Right ventricle myocardium inferior (tissue), 1 donor: ENCODE measurements at regions not wholly inside any gene's neighbourhood (a gene's known extent, or its start where the extent isn't known, plus 50 kb on each side); places are given as distances from the start of the nearest gene placed in this dataset.

Experiments used
- ATAC-seq: fragments of 200-7000 bp; cut with Tn5 transposase; one replicate; pipeline ENCODE4 v1.9.1; 2020; ENCODE audit warnings: mild to moderate bottlenecking, moderate library complexity
- DNase-seq: peaks from one replicate; pipeline ENCODE4 v3.0.0; 2021; ENCODE audit errors: missing footprints
- intact Hi-C: fragments of 100-400 bp; cut with DNase I; formaldehyde crosslinking; loops from one replicate; pipeline ENCODE4 v1.11.0; 2022
- donor health status: DM: no; HTN: yes; CAD: no; lungs with severe emphysema.

GRCh38 chr6:44500074-44500473 lies 112.6 kb downstream of the CDC5L start:
- ATAC-seq (no peak), DNase-seq (no peak)

GRCh38 chr6:44503471-44503870 lies 116.0 kb downstream of the CDC5L start:
- no peak for DNase-seq
- intact Hi-C loops = no loop called here
- ATAC-seq = no peak

More at GRCh38 chr6:44500074-44500473, 112.6 kb downstream of the CDC5L start:
- intact Hi-C loops = no loop called here

- intact Hi-C loops = no loop called here
- ATAC-seq = no peak
- DNase-seq = no peak
Measured at GRCh38 chr6:44504301-44504791, 116.8 kb downstream of the CDC5L start.

- ATAC-seq = no peak
- intact Hi-C loops = no loop called here
- no peak for DNase-seq
Measured at GRCh38 chr6:44505751-44506150, 118.2 kb downstream of the CDC5L start.

- DNase-seq (no peak), ATAC-seq (no peak)
- intact Hi-C loops = no loop called here
Measured at GRCh38 chr6:44507014-44507413, 119.5 kb downstream of the CDC5L start.

- intact Hi-C loops = no loop called here
- ATAC-seq (no peak), DNase-seq (no peak)
Measured at GRCh38 chr6:44508646-44509045, 121.1 kb downstream of the CDC5L start.

- ATAC-seq (no peak), DNase-seq (no peak)
- intact Hi-C loops = no loop called here
Measured at GRCh38 chr6:44511126-44511525, 123.6 kb downstream of the CDC5L start.

- ATAC-seq (peak; percentile 72), DNase-seq (no peak)
- intact Hi-C loops = no loop called here
Measured at GRCh38 chr6:44512868-44513741, 125.6 kb downstream of the CDC5L start.

- DNase-seq (no peak), ATAC-seq (no peak)
- intact Hi-C loops = no loop called here
Measured at GRCh38 chr6:44514085-44514484, 126.6 kb downstream of the CDC5L start.

DNA sequence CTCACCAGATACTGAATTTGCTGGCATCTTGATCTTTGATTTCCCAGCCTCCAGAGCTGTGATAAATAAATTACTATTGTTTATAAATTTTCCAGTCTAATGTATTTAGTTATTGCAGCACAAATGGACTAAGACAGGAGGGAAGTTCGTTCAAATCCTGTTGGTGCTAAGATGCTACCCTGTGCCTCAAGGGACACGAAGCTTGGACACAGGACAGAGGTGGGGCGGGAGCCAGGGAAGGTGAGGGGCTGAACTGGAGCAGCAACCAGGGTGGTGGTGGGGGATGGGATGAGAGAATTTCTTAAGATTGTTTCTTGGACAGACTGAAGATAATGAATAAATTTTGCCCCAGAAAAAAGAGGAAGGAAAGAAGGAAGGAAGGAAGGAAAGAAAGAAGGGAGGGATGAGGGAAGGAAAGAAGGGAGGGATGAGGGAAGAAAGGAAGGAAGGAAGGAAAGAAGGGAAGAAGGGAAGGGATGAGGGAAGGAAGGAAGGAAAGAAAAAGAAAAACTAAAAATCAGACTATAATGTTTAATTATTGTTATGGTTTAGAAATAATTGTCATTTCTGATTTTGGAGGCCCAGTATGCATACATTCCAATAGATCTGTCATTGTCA lies 127.2 kb downstream of the CDC5L start:
- intact Hi-C loops = no loop called here
- no peak for DNase-seq
- ATAC-seq = no peak

GRCh38 chr6:44522871-44523270 lies 135.4 kb downstream of the CDC5L start:
- ATAC-seq = no peak
- intact Hi-C loops = no loop called here
- DNase-seq = no peak

- DNase-seq (no peak), ATAC-seq (no peak)
- intact Hi-C loops = no loop called here
Measured at GRCh38 chr6:44524476-44525227, 137.1 kb downstream of the CDC5L start.

- DNase-seq (no peak), ATAC-seq (no peak)
- intact Hi-C loops = no loop called here
Measured at GRCh38 chr6:44525761-44526351, 138.3 kb downstream of the CDC5L start.

GRCh38 chr6:44527181-44527580 lies 139.7 kb downstream of the CDC5L start:
- ATAC-seq (no peak), DNase-seq (no peak)
- intact Hi-C loops = no loop called here

DNA sequence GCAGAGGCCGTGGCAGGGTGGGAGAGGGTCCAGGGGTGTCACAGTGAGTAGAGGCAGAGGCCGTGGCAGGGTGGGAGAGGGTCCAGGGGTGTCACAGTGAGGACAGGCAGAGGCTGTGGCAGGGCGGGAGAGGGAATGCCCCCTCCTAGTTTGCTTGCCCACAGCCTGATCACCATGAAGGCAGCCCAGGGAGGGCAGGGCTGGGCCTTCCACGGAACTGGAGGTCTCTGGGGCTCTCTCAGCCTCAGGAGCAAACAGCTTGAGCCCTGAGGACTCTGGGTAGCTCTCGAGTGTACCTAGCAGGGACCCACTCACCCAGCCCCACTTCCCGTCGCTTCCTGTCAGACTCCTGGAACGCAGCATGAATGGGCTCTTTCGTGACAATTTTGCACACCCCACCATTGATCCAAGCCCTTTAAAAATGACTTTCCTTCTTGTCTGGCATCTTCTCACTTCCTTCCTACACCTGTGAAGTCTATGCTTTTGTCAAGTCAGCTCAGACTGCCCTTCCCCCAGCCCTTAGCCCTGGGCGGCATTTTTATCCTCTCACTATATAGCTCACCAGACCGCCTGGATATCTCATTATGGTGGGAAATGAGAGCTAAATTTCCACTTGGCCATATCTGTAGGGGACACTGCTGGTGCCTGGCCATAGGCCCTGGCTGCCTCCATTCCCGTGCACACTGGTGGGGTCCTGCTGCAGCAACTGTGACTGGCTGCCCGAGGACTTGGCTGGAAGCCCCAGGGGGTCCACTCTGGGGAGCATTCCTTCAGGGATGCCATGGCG lies 140.3 kb downstream of the CDC5L start:
- DNase-seq = no peak
- intact Hi-C loops = no loop called here
- ATAC-seq = no peak

GRCh38 chr6:44528370-44528644 lies 140.8 kb downstream of the CDC5L start:
- DNase-seq = no peak
- intact Hi-C loops = no loop called here
- no peak for ATAC-seq

DNA sequence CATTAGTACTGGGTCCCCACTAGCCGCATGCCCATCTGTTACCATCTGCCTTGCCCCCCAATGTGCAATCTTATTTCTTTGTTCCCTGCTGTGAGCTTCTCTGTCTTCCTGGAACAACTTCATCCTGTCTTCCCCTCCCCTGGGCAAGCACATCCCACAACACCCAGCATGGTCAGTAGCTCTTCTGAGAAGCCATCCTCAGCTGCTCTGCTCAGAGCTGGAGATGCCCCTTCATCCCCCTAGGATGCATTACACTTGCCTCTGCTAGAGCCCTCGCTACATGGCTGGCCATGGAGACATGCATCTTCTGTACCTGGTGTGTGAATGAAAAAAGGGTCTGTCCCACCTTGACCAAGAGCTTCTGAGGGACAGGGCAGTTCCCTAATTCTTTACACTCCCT lies 141.2 kb downstream of the CDC5L start:
- intact Hi-C loops = no loop called here

DNA sequence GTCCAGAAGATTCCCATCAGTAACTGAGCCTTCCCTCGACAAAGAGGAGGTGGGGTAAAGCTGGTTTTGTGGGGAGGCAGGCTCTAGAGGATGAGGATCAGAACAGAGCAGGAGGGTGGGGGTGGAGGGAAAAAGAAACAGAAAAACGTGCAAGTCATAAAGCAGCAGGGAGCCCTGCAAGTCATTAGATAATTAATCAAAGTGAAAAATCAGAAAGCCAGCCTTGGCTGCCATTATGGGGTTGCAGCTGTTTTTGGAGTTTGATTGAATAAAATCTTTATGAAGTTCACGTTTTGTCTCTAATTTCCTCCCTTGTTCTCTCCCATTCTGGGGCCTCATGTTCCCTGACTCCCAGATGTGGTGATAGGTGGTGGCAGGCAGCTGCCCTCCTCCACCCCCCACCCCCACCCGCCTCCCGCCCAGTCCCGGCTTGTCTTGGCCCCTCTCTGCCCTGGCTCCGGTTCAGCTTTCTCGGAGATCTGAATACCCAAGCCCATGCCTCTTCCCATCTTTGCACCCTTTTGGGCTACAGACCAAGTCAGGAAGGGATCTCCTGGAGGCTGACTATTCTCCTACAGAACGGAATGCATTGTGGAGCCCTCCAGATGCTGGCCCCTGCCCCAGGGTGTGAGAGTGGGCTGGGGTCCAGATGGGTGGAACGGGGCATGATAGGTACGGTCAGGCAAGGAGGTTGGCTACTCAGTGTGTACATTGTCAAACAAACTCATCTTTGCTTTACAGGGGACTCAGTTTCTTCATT lies 141.8 kb downstream of the CDC5L start:
- DNase-seq (no peak), ATAC-seq (no peak)
- intact Hi-C loops = no loop called here

More for the DNA sequence above, 141.2 kb downstream of the CDC5L start:
- DNase-seq = no peak
- no peak for ATAC-seq
